GM18909 (cell line): ENCODE measurements at regions not wholly inside any gene's neighbourhood (a gene's known extent, or its start where the extent isn't known, plus 50 kb on each side); places are given as distances from the start of the nearest gene placed in this dataset.

Experiments
- ATAC-seq: cut with Tn5 transposase; IDR thresholded peaks from one replicate; pipeline ENCODE4 v1.9.1; 2021; ENCODE audit warnings: mild to moderate bottlenecking; ENCODE audit not compliant: unreplicated experiment, poor library complexity

DNA sequence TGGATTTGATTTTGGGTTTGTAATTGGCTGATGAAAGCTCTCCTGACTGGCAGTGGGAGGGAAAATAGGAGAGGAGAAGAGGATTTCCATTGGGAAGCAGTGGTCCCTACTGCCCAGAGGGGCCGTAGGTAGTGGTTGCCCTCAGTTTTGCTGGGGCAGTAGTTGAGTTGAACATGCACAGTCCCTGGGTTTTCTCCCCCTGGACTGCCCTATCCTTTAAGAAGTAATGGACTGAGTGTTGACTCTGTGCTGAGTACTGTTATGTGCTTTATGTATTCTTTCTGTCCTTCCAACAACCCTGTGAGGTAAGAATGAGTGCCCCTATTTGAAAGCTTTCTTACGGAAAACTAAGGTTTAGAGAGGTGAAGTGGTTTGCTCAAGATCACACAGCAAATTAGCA, 111.2 kb upstream of the RPS23 start:
- no peak for ATAC-seq

DNA sequence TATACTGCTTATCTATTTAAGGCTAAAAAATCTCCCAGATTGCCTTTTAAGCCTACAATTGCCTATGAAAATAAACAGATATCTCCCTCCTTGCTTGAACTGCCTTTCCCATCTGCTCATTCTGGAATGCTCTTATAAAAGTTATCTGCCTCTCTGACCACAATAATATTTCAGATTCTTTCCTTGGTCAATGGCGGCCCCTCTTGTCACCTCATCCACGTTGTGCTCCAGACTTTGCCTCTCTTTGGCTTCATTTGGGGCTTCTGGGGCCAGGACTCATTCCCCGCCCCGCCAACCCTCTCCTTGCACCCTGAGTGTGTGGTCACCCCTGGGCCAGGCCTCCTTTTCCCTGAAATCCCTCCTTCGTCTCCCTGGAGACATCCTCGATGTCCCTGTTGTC, 110.0 kb upstream of the RPS23 start:
- no peak for ATAC-seq

- ATAC-seq = no peak
Observed at GRCh38 chr5:82387819-82388166, 109.6 kb upstream of the RPS23 start.

GRCh38 chr5:82387001-82387818, 109.1 kb upstream of the RPS23 start:
- ATAC-seq = no peak

DNA sequence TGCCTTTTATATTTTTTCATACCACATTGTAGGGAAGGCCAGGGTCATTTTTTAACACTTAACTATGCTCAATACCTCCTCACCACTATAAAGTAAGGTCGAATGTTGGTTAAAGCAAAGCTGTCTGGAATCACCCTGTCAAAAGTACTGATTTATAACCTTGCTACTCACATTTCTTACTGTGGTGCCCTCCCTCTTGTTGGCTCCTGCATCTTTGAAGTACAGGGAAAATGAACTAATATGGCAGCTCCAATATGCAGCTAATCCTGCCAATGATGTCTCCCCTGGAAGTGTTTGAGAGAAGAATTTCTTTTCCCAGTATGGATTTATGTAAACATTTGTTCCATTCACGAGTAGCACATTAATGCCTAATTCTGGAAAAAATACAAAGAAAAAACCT, 108.4 kb upstream of the RPS23 start:
- no peak for ATAC-seq

GRCh38 chr5:82384034-82384750, 106.0 kb upstream of the RPS23 start:
- no peak for ATAC-seq

DNA sequence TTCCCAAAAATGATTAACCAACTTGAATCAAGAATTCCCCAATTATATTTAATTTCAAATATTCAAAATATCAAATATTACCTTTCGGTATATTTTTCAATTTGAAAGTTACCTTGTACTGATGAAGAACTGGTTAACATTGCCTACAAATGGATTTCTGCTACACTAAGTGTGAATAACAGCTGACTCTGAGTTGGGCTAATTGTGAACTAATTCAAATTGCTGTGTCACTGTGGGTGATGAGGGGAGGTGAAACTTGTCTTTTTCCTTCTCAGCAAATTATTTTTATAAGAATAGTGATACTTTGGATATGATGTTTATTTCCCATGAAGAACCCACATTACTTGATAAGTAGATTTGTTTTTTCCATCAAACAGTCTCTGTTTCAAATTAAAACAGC, 103.4 kb upstream of the RPS23 start:
- ATAC-seq = no peak

GRCh38 chr5:82376307-82376706, 98.2 kb upstream of the RPS23 start:
- no peak for ATAC-seq

DNA sequence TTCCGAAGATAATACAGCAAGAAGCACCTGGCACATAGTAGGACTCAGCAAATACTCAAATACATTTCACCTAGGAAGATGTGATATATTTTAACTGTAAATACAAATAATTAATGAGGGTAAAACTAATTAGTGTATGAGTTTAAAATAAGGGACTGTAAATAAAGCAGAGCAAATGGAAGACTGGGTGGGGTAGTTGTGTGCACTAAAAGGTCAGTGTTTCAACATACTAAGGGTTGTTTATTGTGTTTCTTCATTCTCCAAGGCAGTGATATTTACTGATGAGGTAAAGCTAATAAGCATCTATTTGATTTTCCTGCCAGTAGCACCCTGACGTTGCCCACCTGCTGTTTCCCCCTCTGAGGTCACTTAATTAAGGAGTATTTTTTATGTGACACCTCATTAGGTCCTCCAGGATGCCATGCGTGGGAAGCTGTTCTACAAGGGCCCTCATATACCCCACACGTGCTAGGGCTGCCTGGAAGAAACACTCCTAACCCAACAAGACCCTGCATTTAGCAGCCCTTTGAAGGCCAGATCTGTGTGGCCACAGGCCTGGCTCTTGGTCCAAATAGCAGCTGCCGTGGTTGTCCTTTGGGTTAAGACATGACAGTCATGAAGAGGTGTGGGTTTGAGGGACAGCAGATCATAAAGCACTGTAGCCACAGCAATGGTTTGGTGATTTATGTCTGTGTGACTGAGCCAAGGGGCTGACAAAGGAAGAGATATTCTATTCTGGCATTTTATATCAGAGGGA, 97.5 kb upstream of the RPS23 start:
- ATAC-seq = no peak

GRCh38 chr5:82374637-82375036, 96.5 kb upstream of the RPS23 start:
- ATAC-seq = peak; percentile 74

- no peak for ATAC-seq
Observed at GRCh38 chr5:82367930-82368329, 89.8 kb upstream of the RPS23 start.

- no peak for ATAC-seq
Observed at GRCh38 chr5:82365744-82366228, 87.6 kb upstream of the RPS23 start.

DNA sequence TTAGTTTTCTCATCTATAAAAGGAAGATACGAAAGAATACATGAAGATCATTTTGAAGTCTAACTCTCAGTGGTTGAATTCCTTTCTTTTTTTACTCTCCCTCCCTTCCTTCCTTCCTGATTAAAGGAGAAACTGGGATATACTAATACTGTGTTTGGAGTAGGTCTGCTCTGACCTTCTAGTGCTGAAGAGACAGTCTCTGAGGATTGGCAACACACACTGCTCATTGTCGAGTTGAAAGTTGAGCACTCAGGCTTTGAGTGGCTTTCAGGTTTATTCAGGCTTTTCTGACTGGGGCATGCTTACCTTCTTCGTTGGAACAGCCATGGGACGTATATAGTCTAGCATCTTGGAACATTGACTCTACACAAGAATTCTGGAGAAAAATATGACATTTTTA, 86.9 kb upstream of the RPS23 start:
- no peak for ATAC-seq

GRCh38 chr5:82364497-82364896, 86.3 kb upstream of the RPS23 start:
- no peak for ATAC-seq

GRCh38 chr5:82363524-82363923, 85.4 kb upstream of the RPS23 start:
- no peak for ATAC-seq

GRCh38 chr5:82362636-82363035, 84.5 kb upstream of the RPS23 start:
- no peak for ATAC-seq

DNA sequence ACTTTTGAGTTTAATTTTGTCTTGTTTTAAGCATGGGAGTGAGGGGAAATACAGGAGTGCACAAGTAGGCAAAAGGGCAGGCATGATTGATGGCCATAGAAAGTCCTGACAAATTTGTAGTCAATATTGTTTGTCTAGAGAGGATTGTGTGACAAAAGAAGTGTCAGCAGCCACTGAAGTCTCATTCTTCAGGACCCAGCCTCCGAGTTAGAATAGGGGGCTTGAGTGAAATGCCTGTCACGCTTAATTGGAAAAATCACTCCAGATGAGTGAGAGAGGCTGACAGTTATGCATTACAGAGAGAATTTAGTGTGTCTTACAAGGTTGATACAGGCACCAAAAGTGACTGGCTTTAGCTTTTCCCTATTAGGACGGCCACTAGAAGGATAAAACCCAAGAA, 81.9 kb upstream of the RPS23 start:
- ATAC-seq = no peak

- ATAC-seq = no peak
Observed at GRCh38 chr5:82359272-82359671, 81.1 kb upstream of the RPS23 start.

DNA sequence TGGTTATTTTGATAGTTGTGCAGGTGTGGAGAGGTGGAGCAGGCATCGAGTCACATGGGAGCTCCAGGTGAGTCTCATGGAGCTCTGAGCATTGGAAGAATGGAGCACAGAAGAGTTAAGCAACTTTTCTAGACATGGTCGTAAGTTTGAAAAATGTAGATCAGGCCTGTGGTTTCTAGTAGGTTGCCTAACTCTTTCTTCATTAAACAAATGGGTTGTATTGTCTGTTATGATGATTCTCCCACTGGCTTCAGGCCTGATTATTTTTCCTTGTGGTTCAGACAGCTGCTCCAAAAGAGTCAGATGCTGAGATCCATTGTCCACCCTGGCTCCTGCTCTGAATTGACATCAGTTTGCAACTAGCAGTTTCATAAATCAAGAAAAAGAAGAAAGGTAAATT, 80.3 kb upstream of the RPS23 start:
- ATAC-seq = no peak

- peak; percentile 57 for ATAC-seq
Observed at GRCh38 chr5:82356808-82357671, 78.9 kb upstream of the RPS23 start.
